ENCODE measurements at regions not wholly inside any gene's neighbourhood (a gene's known extent, or its start where the extent isn't known, plus 50 kb on each side); places are given as distances from the start of the nearest gene placed in this dataset.

- no peak for DNase-seq (ENCODE audit: low read depth)
Observed at GRCh38 chr6:148027201-148027600, 315.4 kb upstream of the SASH1 start.

- DNase-seq (ENCODE audit: low read depth), result no peak
Observed at GRCh38 chr6:148035806-148036390, 306.7 kb upstream of the SASH1 start.

GRCh38 chr6:148037496-148037895 is 305.1 kb upstream of the SASH1 start:
- no peak for DNase-seq (ENCODE audit: low read depth)

- no peak for DNase-seq (ENCODE audit: low read depth)
Observed at GRCh38 chr6:148041546-148041945, 301.1 kb upstream of the SASH1 start.

- no peak for DNase-seq (ENCODE audit: low read depth)
Observed at GRCh38 chr6:148042536-148042935, 300.1 kb upstream of the SASH1 start.

- no peak for DNase-seq (ENCODE audit: low read depth)
Observed at GRCh38 chr6:148044261-148044751, 298.3 kb upstream of the SASH1 start.

GRCh38 chr6:148044921-148045320 is 297.7 kb upstream of the SASH1 start:
- DNase-seq (ENCODE audit: low read depth), result peak; percentile 33

GRCh38 chr6:148053209-148053608 is 289.4 kb upstream of the SASH1 start:
- no peak for DNase-seq (ENCODE audit: low read depth)

- DNase-seq (ENCODE audit: low read depth), result no peak
Observed at GRCh38 chr6:148053796-148054195, 288.8 kb upstream of the SASH1 start.

GRCh38 chr6:148054219-148054618 is 288.4 kb upstream of the SASH1 start:
- no peak for DNase-seq (ENCODE audit: low read depth)

- no peak for DNase-seq (ENCODE audit: low read depth)
Observed at GRCh38 chr6:148055419-148055818, 287.2 kb upstream of the SASH1 start.

GRCh38 chr6:148059869-148060268 is 282.8 kb upstream of the SASH1 start:
- DNase-seq (ENCODE audit: low read depth), result no peak

- peak; percentile 59 for DNase-seq (ENCODE audit: low read depth)
Observed at GRCh38 chr6:148064406-148065134, 278.1 kb upstream of the SASH1 start.

GRCh38 chr6:148068437-148069061 is 274.1 kb upstream of the SASH1 start:
- DNase-seq (ENCODE audit: low read depth), result no peak

- peak; percentile 35 for DNase-seq (ENCODE audit: low read depth)
Observed at GRCh38 chr6:148069256-148069655, 273.4 kb upstream of the SASH1 start.

GRCh38 chr6:148074291-148074690 is 268.3 kb upstream of the SASH1 start:
- DNase-seq (ENCODE audit: low read depth), result no peak

GRCh38 chr6:148074738-148075137 is 267.9 kb upstream of the SASH1 start:
- DNase-seq (ENCODE audit: low read depth), result no peak

GRCh38 chr6:148075352-148075751 is 267.3 kb upstream of the SASH1 start:
- no peak for DNase-seq (ENCODE audit: low read depth)

GRCh38 chr6:148076051-148076450 is 266.6 kb upstream of the SASH1 start:
- no peak for DNase-seq (ENCODE audit: low read depth)

GRCh38 chr6:148080315-148080714 is 262.3 kb upstream of the SASH1 start:
- no peak for DNase-seq (ENCODE audit: low read depth)

GRCh38 chr6:148081076-148081475 is 261.6 kb upstream of the SASH1 start:
- no peak for DNase-seq (ENCODE audit: low read depth)

GRCh38 chr6:148082044-148082443 is 260.6 kb upstream of the SASH1 start:
- no peak for DNase-seq (ENCODE audit: low read depth)

GRCh38 chr6:148082696-148083095 is 259.9 kb upstream of the SASH1 start:
- no peak for DNase-seq (ENCODE audit: low read depth)

Data from myocyte (in vitro differentiated cells).